Activated CD4-positive, alpha-beta memory T cell treated with anti-CD3 and anti-CD28 coated beads, Interleukin-2, amount 10 ng/mL, durations not matched to agents 7 days and 5 days (primary cell): ENCODE measurements at regions not wholly inside any gene's neighbourhood (a gene's known extent, or its start where the extent isn't known, plus 50 kb on each side); places are given as distances from the start of the nearest gene placed in this dataset.
"Not testable (repeated sequence)": the region's sequence is repeated elsewhere in the genome, so short reads cannot be mapped to it uniquely, and the experiment has no call there.

Source experiments
- CTCF ChIA-PET: fragments of 350-600 bp; sonication (Branson Sonifier 250); formaldehyde crosslinking; loops from one replicate; lab custom pipeline; 2021; ENCODE audit warnings: antibody characterized with exemption, inconsistent platforms; lab: Charles Lee
- POLR2A ChIA-PET: fragments of 350-600 bp; sonication (Branson Sonifier 250); formaldehyde crosslinking; loops from one replicate; lab custom pipeline; 2021; ENCODE audit warnings: antibody characterized with exemption; lab: Charles Lee
- DNase-seq: peaks from one replicate; pipeline ENCODE4 v3.0.0-alpha.2; 2020
- H3K27ac Mint-ChIP-seq: one replicate; pipeline ENCODE4 v1.8.0; 2021; ENCODE audit warnings: mild to moderate bottlenecking, mixed read lengths
- H3K27me3 Mint-ChIP-seq: one replicate; pipeline ENCODE4 v1.8.0; 2021; ENCODE audit warnings: mixed read lengths
- H3K36me3 Mint-ChIP-seq: one replicate; pipeline ENCODE4 v1.8.0; 2021; ENCODE audit warnings: low read depth, mixed read lengths
- H3K4me1 Mint-ChIP-seq: one replicate; pipeline ENCODE4 v1.8.0; 2021; ENCODE audit warnings: mixed read lengths
- H3K4me3 Mint-ChIP-seq: one replicate; pipeline ENCODE4 v1.8.0; 2021; ENCODE audit warnings: mild to moderate bottlenecking, mixed read lengths
- H3K9me3 Mint-ChIP-seq: one replicate; pipeline ENCODE4 v1.8.0; 2021; ENCODE audit warnings: mixed read lengths

DNA sequence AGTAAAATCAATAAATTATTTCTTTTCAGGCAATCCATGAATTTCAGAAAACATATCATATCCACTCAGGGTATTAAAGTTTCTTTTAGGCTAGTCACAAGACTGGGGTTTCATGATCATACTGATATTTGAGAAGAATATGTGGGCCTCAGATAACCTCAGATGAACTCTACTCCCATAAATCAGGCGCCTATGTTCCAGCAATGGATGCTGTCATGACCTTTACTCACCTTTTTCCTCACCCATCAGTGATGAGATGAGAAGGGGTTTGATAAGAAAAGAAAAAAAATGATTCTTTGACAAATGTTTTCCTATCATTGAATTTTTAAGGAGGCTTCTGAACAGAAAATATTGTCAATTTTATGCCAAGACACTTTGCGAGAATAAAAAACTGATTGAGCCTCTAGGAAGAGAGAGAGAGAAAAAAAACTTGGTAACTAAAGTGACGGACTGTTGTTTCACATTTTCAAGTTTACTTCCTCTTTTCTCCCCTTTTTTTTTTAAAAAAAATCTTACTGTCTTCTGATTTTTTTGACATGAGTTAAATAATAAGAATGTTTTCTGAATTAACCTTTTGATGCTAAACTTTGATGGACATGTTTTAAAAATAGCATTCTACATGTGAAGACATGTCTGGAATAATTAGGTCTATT lies 309.1 kb upstream of the MAP2 start:
- ChIA-PET CTCF (no interaction called here), POLR2A (no interaction called here)
- H3K9me3 Mint-ChIP-seq, result no peaks in the 10 kb centered on the region
- no peak overlapping the region for H3K27ac Mint-ChIP-seq
- no peak for DNase-seq
- no peaks in the 10 kb centered on the region for H3K27me3 Mint-ChIP-seq
- H3K4me1 Mint-ChIP-seq, result no peaks in the 10 kb centered on the region
- H3K36me3 Mint-ChIP-seq, result no peaks in the 10 kb centered on the region
- no peak overlapping the region for H3K4me3 Mint-ChIP-seq

- Mint-ChIP-seq H3K27me3 (no peaks in the 10 kb centered on the region), H3K4me1 (no peaks in the 10 kb centered on the region), H3K36me3 (no peaks in the 10 kb centered on the region), H3K27ac (no peak overlapping the region), H3K9me3 (no peaks in the 10 kb centered on the region), H3K4me3 (no peak overlapping the region)
- ChIA-PET CTCF (no interaction called here), POLR2A (no interaction called here)
- DNase-seq, result no peak
Observed at GRCh38 chr2:209121691-209122090, 302.2 kb upstream of the MAP2 start.

GRCh38 chr2:209125291-209125690 lies 298.6 kb upstream of the MAP2 start:
- Mint-ChIP-seq H3K27me3 (no peaks in the 10 kb centered on the region), H3K27ac (no peak overlapping the region), H3K4me3 (no peak overlapping the region), H3K4me1 (no peaks in the 10 kb centered on the region), H3K36me3 (no peaks in the 10 kb centered on the region), H3K9me3 (no peaks in the 10 kb centered on the region)
- ChIA-PET POLR2A (no interaction called here), CTCF (no interaction called here)
- no peak for DNase-seq

GRCh38 chr2:209138079-209138478 lies 285.8 kb upstream of the MAP2 start:
- POLR2A ChIA-PET, result no interaction called here
- H3K27ac Mint-ChIP-seq, result no peak overlapping the region
- no peaks in the 10 kb centered on the region for H3K4me1 Mint-ChIP-seq
- CTCF ChIA-PET, result no interaction called here
- no peaks in the 10 kb centered on the region for H3K27me3 Mint-ChIP-seq
- no peak overlapping the region for H3K4me3 Mint-ChIP-seq
- H3K36me3 Mint-ChIP-seq, result no peaks in the 10 kb centered on the region
- no peak for DNase-seq
- H3K9me3 Mint-ChIP-seq, result peaks cover 3% of the 10 kb centered on the region

DNA sequence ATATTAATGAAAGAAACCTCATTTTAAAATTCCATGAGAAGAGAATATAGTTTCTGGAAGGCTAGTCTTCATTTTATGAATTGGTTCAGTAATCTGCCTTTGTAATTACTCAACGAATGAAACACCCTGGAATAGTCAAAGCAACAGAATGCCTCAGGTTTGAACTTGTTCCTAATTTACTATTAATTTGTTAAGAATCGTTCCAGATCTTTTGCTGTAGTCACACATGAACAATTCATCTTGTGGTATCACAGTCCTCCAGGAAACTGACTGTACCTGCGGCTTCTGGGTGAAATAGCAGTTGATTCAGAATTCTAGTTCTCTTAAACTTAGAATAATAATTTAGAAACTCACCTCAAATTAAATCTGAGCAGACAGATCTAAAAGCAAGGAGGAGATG lies 282.7 kb upstream of the MAP2 start:
- Mint-ChIP-seq H3K36me3 (no peaks in the 10 kb centered on the region), H3K27me3 (no peaks in the 10 kb centered on the region), H3K9me3 (peaks cover 3% of the 10 kb centered on the region), H3K4me3 (no peak overlapping the region), H3K27ac (no peak overlapping the region), H3K4me1 (no peaks in the 10 kb centered on the region)
- POLR2A ChIA-PET, result no interaction called here
- CTCF ChIA-PET, result no interaction called here
- DNase-seq, result no peak

DNA sequence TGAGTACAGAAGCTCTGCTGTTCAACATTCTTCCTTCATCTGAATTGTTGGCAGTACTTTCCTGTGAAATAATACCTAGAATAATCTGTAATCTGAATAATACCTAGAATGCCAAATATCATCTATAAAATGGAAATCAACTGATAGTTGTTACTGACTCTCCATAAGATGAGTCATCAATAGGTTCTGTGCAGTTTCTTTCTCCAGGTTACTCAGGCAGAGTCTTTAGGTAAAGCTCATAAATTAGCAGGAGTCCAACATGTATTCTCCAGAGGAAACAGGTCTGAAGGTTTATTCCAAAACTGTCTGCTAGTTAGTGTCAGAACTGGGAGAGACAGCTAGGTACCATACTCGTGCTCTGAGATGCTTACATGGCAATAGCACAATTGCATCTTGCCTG lies 282.0 kb upstream of the MAP2 start:
- H3K4me3 Mint-ChIP-seq, result no peak overlapping the region
- H3K27me3 Mint-ChIP-seq, result no peaks in the 10 kb centered on the region
- DNase-seq, result no peak
- ChIA-PET CTCF (no interaction called here), POLR2A (no interaction called here)
- H3K36me3 Mint-ChIP-seq, result no peaks in the 10 kb centered on the region
- no peak overlapping the region for H3K27ac Mint-ChIP-seq
- H3K4me1 Mint-ChIP-seq, result no peaks in the 10 kb centered on the region
- H3K9me3 Mint-ChIP-seq, result peaks cover 3% of the 10 kb centered on the region

- H3K27ac Mint-ChIP-seq, CTCF ChIA-PET, H3K4me3 Mint-ChIP-seq, H3K9me3 Mint-ChIP-seq, H3K27me3 Mint-ChIP-seq, POLR2A ChIA-PET, H3K4me1 Mint-ChIP-seq, H3K36me3 Mint-ChIP-seq, DNase-seq: not testable (repeated sequence)
Observed at GRCh38 chr2:209145220-209145691, 278.6 kb upstream of the MAP2 start.

GRCh38 chr2:209145941-209146681 lies 277.7 kb upstream of the MAP2 start:
- ChIA-PET POLR2A (no interaction called here), CTCF (no interaction called here)
- Mint-ChIP-seq H3K36me3 (no peaks in the 10 kb centered on the region), H3K27ac (no peak overlapping the region), H3K9me3 (peaks cover 2% of the 10 kb centered on the region), H3K4me3 (no peak overlapping the region), H3K27me3 (no peaks in the 10 kb centered on the region), H3K4me1 (no peaks in the 10 kb centered on the region)
- DNase-seq, result no peak

GRCh38 chr2:209146682-209147320 lies 277.0 kb upstream of the MAP2 start:
- H3K27me3 Mint-ChIP-seq, result no peaks in the 10 kb centered on the region
- peaks cover 2% of the 10 kb centered on the region for H3K9me3 Mint-ChIP-seq
- ChIA-PET POLR2A (no interaction called here), CTCF (no interaction called here)
- DNase-seq, result no peak
- H3K36me3 Mint-ChIP-seq, result no peaks in the 10 kb centered on the region
- no peak overlapping the region for H3K27ac Mint-ChIP-seq
- H3K4me3 Mint-ChIP-seq, result no peak overlapping the region
- H3K4me1 Mint-ChIP-seq, result no peaks in the 10 kb centered on the region

DNA sequence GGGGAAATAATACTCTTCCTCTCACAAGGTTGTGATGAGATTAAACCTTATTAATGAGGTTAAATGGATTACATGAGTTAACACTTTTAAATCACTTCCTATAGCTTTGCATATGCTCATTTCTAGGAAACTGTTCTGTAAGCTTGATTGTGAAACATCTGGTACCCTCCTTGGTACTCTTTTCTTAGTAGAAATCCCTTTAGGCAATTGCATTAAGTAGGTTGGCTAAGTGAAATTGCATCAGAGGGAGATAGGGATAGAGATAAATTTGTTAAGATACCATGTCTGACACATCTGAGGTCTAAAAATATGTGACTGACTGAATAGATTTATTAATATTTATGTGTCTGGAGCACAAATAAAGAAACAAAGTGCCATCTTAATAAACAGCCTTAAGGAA lies 275.9 kb upstream of the MAP2 start:
- no peak overlapping the region for H3K27ac Mint-ChIP-seq
- POLR2A ChIA-PET, result no interaction called here
- H3K27me3 Mint-ChIP-seq, result no peaks in the 10 kb centered on the region
- H3K9me3 Mint-ChIP-seq, result peaks cover 2% of the 10 kb centered on the region
- CTCF ChIA-PET, result no interaction called here
- no peak for DNase-seq
- H3K4me3 Mint-ChIP-seq, result no peak overlapping the region
- H3K36me3 Mint-ChIP-seq, result no peaks in the 10 kb centered on the region
- no peaks in the 10 kb centered on the region for H3K4me1 Mint-ChIP-seq

- Mint-ChIP-seq H3K27me3 (no peaks in the 10 kb centered on the region), H3K4me1 (no peaks in the 10 kb centered on the region), H3K4me3 (no peak overlapping the region), H3K9me3 (no peaks in the 10 kb centered on the region), H3K27ac (no peak overlapping the region), H3K36me3 (no peaks in the 10 kb centered on the region)
- CTCF ChIA-PET, result interaction anchor here (0.6 kb wide), 1 partner anchor 9 kb away, joined by 3 read pairs; no protein-coding TSS in a partner anchor
- DNase-seq, result no peak
- POLR2A ChIA-PET, result no interaction called here
Observed at GRCh38 chr2:209160800-209161588, 262.9 kb upstream of the MAP2 start.

GRCh38 chr2:209162129-209162528 lies 261.7 kb upstream of the MAP2 start:
- H3K27me3 Mint-ChIP-seq, result no peaks in the 10 kb centered on the region
- no peak for DNase-seq
- no peaks in the 10 kb centered on the region for H3K9me3 Mint-ChIP-seq
- CTCF ChIA-PET, result no interaction called here
- no peaks in the 10 kb centered on the region for H3K36me3 Mint-ChIP-seq
- POLR2A ChIA-PET, result no interaction called here
- no peaks in the 10 kb centered on the region for H3K4me1 Mint-ChIP-seq
- no peak overlapping the region for H3K4me3 Mint-ChIP-seq
- H3K27ac Mint-ChIP-seq, result no peak overlapping the region

DNA sequence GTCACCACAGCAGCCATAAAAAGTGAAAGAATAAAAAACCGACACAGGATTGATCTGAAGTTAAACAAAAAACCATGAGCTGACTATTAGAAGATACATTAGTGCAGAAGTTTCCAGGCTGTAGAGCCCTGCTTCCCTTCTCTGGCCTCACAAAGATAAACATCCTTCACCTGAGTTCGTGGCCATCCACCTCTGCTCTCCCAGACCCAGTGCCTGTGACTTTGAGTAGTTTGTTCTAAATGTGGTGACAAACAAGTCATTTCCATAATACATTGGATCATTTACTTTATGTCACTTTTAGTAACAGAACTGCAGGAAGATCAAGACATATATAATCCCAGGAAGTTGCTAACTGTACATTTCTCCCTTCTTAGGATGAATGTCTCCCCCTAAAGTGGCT lies 241.9 kb upstream of the MAP2 start:
- H3K27ac Mint-ChIP-seq, result no peak overlapping the region
- no peaks in the 10 kb centered on the region for H3K27me3 Mint-ChIP-seq
- H3K36me3 Mint-ChIP-seq, result no peaks in the 10 kb centered on the region
- DNase-seq, result no peak
- H3K4me3 Mint-ChIP-seq, result no peak overlapping the region
- peaks cover 5% of the 10 kb centered on the region for H3K9me3 Mint-ChIP-seq
- H3K4me1 Mint-ChIP-seq, result no peaks in the 10 kb centered on the region
- ChIA-PET POLR2A (no interaction called here), CTCF (no interaction called here)
